ENCODE measurements at regions not wholly inside any gene's neighbourhood (a gene's known extent, or its start where the extent isn't known, plus 50 kb on each side); places are given as distances from the start of the nearest gene placed in this dataset.

- no peak for DNase-seq (ENCODE audit: low read depth)
Measured at GRCh38 chr16:85424260-85425073, 188.7 kb upstream of the GSE1 start.

DNA sequence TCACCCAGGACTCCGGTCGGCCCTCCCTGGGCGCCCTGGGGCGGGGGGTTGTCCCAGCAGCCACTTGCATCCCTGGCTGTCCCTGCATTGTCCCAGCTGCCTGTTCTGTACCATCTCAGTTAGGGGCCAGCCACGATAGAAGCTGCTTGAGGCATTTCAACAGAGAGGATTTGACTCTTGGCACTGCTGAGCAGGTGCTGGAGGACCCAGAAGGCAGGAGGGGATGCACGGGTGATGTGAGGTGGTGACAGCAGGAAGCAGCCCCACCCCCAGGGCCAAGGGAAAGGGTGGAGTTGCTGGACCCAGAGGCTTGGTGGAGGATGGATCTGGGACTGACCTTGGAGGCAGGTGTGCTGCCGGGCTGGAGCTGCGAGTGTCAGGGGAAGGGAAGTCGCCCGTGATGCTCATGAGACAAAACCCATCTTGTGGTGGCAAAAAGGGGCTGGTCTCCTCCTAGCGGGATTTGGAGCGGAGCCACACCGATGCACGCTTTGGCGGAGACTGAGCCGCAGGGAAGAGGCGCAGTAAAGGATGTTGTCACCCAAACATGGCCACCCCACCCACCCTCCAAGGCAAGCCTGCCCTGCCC lies 188.0 kb upstream of the GSE1 start:
- no peak for DNase-seq (ENCODE audit: low read depth)

DNA sequence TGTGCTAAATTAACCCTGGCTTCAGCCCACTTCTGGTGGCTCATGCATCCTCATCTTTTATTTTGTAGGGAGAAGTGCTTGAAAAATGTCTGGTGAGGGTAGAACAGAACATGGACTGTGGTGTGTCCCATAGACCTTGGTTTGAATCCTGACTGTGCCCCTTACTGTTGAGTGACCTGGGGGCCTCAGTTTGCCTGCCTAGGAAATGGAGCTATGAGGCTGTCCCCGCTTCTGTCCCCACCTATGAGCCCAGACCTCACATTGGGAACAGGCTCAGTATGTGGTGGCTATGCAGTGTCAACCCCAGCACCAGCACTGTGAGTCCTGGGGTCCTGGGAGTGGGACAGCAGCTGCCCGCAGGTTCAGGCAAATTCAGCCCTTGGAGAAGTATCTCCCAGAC lies 186.3 kb upstream of the GSE1 start:
- no peak for DNase-seq (ENCODE audit: low read depth)

GRCh38 chr16:85428168-85428898 lies 184.8 kb upstream of the GSE1 start:
- DNase-seq (ENCODE audit: low read depth) = no peak

GRCh38 chr16:85428899-85429775 lies 184.0 kb upstream of the GSE1 start:
- DNase-seq (ENCODE audit: low read depth) = no peak

DNA sequence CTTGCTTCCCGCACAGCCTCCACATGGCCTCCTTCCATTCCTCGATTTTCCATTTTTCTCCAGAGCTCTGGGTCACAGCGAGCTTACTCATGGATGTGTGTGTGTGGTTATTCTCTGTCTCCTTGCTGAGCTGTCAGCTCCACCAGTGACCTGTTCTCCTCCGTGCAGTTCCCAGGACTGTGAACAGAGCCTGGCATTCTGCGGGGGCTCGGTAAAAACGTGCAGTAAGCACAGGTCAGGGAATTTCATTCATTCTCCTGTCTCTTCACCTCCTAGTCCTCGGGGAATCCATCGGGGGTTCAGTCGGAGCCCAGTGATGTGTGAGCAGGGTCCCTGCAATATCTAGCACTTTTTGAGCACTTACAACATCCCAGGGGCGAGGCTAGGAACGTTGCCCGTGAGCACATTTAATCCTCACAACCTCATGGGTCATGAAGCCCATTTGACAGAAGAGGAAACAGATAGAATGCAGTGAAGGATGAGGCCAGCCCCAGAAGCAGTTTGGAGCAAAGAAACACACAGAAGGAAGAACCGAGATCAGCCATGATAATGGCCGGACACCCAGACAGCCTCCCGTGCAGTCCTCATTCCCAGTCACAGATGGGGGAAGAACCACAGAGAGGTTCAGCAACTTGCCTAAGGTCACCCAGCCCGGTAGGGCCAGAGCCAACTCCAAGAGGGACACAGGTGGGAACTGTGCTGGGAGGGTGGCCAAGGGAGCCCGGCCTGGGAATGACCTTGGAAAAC lies 183.2 kb upstream of the GSE1 start:
- DNase-seq (ENCODE audit: low read depth) = no peak

- DNase-seq (ENCODE audit: low read depth) = no peak
Measured at GRCh38 chr16:85430523-85431421, 182.3 kb upstream of the GSE1 start.

DNA sequence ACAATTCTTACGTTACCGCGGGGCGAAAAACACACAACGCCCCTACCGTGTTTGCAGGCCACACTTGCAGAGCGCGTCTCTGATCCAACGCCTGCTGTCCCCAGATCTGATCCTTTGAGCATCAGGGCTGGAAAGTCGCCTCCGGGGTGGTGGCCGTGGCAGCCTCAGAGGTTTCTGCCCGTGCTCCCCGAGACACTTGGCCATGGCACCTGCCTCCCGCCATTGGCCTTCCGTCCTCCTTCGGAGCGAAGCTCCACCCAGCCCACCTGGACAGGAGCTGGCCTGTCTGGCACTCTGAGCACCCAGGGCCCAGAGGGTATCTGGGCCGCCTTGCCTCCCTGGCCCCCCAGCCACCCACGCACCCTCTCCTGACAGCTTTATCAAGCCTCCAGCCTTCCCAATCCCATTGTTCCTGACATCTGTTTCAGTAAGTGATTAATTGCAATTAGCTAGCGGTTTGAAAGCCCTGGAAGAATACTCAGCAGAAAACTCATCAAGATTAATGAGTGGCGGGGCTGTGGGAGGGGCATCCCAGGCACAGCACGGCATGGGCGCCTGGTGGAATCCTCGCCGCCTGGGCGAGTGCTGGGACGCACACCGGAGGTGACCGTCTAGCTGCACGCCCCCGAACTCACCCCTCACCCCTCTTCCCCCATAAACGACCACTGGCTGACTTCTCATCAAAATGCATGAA lies 181.5 kb upstream of the GSE1 start:
- no peak for DNase-seq (ENCODE audit: low read depth)

DNA sequence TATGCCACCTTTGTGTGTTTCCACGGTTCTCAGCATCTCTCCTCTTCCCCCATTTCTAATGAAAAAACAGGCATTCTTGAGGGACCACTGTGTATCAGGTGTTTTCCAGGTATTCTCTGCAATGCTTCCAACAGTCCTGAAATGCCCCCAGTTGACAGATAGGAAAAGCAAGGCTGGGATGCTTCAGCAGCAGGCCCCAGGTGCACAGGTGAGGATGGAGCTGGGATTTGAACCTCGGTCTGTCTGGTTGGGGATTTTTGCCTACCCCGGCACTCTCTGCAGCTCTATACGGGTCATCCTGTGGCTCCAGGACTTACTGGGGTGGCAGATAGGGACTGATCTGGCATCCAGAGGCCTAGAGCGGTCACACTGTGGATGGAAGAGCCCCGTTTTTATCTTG lies 180.5 kb upstream of the GSE1 start:
- no peak for DNase-seq (ENCODE audit: low read depth)

DNA sequence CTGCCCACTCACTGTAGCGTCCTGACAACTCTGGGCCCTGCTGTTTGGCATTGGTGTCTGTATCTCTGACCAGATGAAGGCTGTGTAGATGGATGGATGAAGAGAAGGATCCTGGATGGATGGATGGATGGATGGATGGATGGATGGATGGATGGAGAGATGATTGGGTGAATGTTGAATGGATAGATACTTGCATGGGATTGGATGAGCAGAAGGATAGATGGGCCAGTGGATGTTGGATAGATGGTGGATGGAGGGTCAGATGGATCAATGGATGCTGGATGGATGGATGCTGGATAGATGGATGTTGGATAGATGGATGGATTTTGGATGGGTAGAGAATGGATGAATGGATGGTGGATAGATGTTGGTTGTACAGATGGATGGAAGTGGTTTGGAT lies 179.6 kb upstream of the GSE1 start:
- no peak for DNase-seq (ENCODE audit: low read depth)

DNA sequence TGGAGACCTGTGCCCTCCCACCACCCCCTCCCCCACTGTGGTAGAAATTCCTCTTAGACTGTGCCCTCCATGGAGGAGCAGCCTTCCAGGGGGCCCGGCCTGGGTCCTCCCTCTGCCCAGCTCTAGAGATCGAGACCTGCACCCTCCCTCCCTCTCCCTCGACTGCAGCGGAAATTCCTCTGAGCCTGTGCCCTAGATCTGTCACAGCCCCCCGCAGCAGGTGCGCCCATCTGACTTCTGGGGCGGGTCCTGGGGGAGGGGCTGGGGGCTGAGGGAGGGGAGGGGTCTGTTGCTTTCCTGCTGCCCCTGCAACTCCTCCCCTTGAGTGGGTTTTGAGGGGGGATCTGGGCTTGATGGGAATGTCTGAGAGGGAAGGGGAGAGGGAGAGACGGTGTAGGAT lies 177.8 kb upstream of the GSE1 start:
- DNase-seq (ENCODE audit: low read depth) = no peak

- no peak for DNase-seq (ENCODE audit: low read depth)
Measured at GRCh38 chr16:85435700-85436099, 177.4 kb upstream of the GSE1 start.

DNA sequence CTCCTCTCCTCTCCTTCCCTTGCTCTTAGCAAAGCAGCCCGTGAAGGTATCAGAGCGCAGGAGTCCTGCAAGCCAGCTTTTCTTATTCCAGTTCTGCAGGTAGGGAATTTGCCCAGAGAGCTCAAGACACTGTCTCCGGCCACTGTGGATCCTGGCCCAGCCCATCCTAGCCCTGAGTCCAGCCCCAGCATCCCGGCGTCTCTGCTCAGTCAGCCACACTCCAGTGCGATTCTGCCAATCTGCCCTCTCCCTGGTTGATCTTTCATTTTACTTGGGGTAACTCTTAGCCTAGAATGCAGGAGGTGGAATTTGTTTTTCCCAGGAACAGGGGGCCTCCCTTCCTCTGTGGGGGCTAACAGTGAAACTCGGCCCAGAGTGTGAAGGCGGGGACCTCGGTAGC lies 176.9 kb upstream of the GSE1 start:
- DNase-seq (ENCODE audit: low read depth) = no peak

GRCh38 chr16:85436636-85437165 lies 176.4 kb upstream of the GSE1 start:
- DNase-seq (ENCODE audit: low read depth) = no peak

DNA sequence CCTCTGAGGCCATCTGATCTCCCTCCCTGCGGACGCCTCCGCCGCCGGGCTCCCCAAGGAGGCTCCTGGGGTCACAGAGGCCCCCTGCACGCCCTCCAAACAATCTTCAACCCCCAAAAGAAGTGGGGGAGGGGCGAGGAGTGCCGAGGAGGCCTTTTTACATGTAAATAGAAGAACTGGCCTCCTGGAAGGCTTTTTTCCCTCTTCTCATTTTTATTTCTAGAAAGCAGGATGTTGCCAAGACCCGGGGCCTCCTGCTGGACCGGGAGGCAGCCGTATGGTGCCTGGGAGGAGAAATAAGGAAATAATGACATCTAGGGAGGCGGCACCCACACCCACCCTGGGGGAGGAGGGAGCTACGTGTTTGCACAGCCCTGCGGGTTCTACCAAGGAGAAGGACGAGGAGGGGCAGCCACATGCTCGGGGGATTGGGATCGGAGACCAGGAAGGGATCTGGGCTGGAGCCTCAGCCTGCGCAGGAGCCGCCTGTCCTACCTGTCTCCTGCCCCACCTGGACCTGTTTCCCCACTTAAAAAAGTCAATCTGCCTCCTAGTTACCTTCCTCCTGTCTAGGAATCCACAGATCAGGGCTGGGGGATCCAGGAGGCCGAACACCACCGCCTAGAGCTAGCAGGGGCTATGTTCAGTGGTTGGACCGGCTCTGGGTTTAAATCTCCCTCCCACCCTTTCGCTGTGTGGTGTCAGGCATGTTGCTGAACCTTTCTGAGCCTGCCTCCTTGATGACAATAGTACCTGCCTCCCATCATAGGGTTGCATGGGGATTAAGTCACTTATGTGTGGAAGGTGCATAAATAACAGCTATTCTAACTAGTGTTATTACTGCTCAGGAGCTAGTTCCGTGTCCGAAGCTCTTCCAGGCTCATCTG lies 175.7 kb upstream of the GSE1 start:
- no peak for DNase-seq (ENCODE audit: low read depth)

- no peak for DNase-seq (ENCODE audit: low read depth)
Measured at GRCh38 chr16:85438981-85439685, 174.0 kb upstream of the GSE1 start.

DNA sequence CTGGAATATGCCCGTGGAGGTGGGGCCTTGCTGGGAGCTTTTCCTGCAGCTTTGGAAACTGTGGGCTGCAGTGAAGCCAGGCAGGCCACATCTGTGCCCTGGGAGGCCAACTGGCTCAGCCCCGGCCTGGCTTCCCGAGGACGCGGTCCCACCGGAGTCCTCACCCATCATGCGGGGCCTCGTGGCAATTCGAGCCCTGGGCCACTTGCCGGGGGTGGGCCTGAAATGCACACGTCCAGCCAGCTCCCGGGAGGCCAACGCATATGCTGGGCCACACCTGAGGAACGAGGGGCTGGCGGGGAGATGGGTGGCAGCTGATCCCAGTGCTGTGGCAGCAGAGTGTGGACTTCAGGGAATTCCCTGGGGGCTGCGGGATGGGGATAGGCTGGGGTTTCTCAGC lies 172.4 kb upstream of the GSE1 start:
- no peak for DNase-seq (ENCODE audit: low read depth)
